HCT116 (cell line): ENCODE measurements at regions not wholly inside any gene's neighbourhood (a gene's known extent, or its start where the extent isn't known, plus 50 kb on each side); places are given as distances from the start of the nearest gene placed in this dataset.

Source experiments
- ATAC-seq: fragments of 200-7000 bp; cut with Tn5 transposase; 2 replicates; pipeline ENCODE4 v1.9.1; 2020; ENCODE audit warnings: mild to moderate bottlenecking, moderate library complexity
- BruUV-seq: library from RNA; stranded (reverse); fragments of 400-500 nt; replicated peaks from 2 replicates; lab custom pipeline; 2021; lab: Mats Ljungman, UMichigan
- CTCF ChIA-PET: fragments of 300-600 bp; sonication (Branson Sonifier 250); formaldehyde crosslinking; loops from one replicate; lab custom pipeline; 2021; ENCODE audit warnings: antibody characterized with exemption; lab: Charles Lee
- POLR2A ChIA-PET: fragments of 300-600, 350-600 bp; sonication (Branson Sonifier 250); formaldehyde crosslinking; loops from one replicate; lab custom pipeline; 2021; ENCODE audit warnings: antibody characterized with exemption; lab: Charles Lee
- RAD21 ChIA-PET, 2 experiments: fragments of 300-600 bp; sonication (Branson Sonifier 250); formaldehyde crosslinking; loops; one replicate each; lab custom pipeline; 2023; ENCODE audit warnings: low total read pairs in 2 of 2; ENCODE audit not compliant: uncharacterized antibody in 2 of 2, unreplicated experiment in 2 of 2, low non-redundant PET in 1 of 2; lab: Charles Lee
- DNase-seq: peaks from one replicate; pipeline ENCODE4 v3.0.0-alpha.2; 2010; ENCODE audit warnings: low read depth, low spot score
- H2AFZ ChIP-seq: fragments of 200-600 bp; shearing (Covaris generic), sonication (generic); 2 replicates; pipeline ENCODE4 v1.6.1; 2017; ENCODE audit warnings: low read depth, mixed run types, mixed read lengths, antibody characterized with exemption, low read length; ENCODE audit not compliant: poor library complexity, severe bottlenecking
- H3K27ac ChIP-seq: 2 replicates; pipeline ENCODE4 v1.5.1; 2012; ENCODE audit warnings: low read depth, low read length
- H3K27me3 ChIP-seq: fragments of 200-600 bp; sonication (generic); 2 replicates; pipeline ENCODE4 v1.6.1; 2016; ENCODE audit warnings: mixed run types, low read length, mixed read lengths; ENCODE audit not compliant: insufficient read depth
- H3K36me3 ChIP-seq, 2 experiments: fragments of 200-500 bp in 1 of 2; fragments of 200-600 bp in 1 of 2; sonication (Bioruptor generic) in 1 of 2; sonication (generic) in 1 of 2; 2 replicates each; pipeline versions ENCODE4 v1.5.1 to v1.6.1; 2014 to 2016; ENCODE audit warnings: low read length in 2 of 2, inconsistent platforms in 1 of 2, mixed read lengths in 1 of 2, mixed run types in 1 of 2; ENCODE audit not compliant: insufficient read depth in 2 of 2, control insufficient read depth in 1 of 2
- H3K4me1 ChIP-seq, 2 experiments: fragments of 200-600 bp in 1 of 2; sonication (generic) in 1 of 2; 2 replicates each; pipeline versions ENCODE4 v1.5.1 to v1.6.1; 2012 to 2017; ENCODE audit warnings: low read length in 2 of 2, inconsistent platforms in 1 of 2, mild to moderate bottlenecking in 1 of 2, mixed read lengths in 1 of 2, mixed run types in 1 of 2, moderate library complexity in 1 of 2; ENCODE audit not compliant: insufficient read depth in 2 of 2, control insufficient read depth in 1 of 2
- H3K4me2 ChIP-seq: fragments of 200-600 bp; sonication (generic); 2 replicates; pipeline ENCODE4 v1.6.1; 2017; ENCODE audit warnings: mixed run types, low read length, mixed read lengths
- H3K4me3 ChIP-seq, 2 experiments: fragments of 200-600 bp in 1 of 2; sonication (generic) in 1 of 2; replicated peaks in 1 of 2; 2 replicates each; pipeline ENCODE4 v1.5.1; 2011 to 2016; ENCODE audit warnings: low read length in 2 of 2, control low read depth in 1 of 2, low read depth in 1 of 2, mild to moderate bottlenecking in 1 of 2, mixed read lengths in 1 of 2, mixed run types in 1 of 2
- H3K79me2 ChIP-seq: fragments of 200-600 bp; sonication (generic); 2 replicates; pipeline ENCODE4 v1.6.1; 2017; ENCODE audit warnings: mild to moderate bottlenecking, mixed run types, low read length, moderate library complexity, mixed read lengths; ENCODE audit not compliant: insufficient read depth
- H3K9ac ChIP-seq: fragments of 200-600 bp; sonication (generic); 2 replicates; pipeline ENCODE4 v1.6.1; 2016; ENCODE audit warnings: low read length, mixed read lengths
- H3K9me2 ChIP-seq: fragments of 200-600 bp; sonication (generic), shearing (Covaris generic); 2 replicates; pipeline ENCODE4 v1.6.1; 2017; ENCODE audit warnings: mixed run types, mild to moderate bottlenecking, moderate library complexity; ENCODE audit not compliant: insufficient read depth
- H3K9me3 ChIP-seq, 2 experiments: fragments of 200-500 bp in 1 of 2; fragments of 200-600 bp in 1 of 2; sonication (Bioruptor generic) in 1 of 2; sonication (generic) in 1 of 2; 2 replicates each; pipeline ENCODE4 v1.6.1; 2014 to 2017; ENCODE audit warnings: low read length in 2 of 2, mixed read lengths in 2 of 2, inconsistent platforms in 1 of 2, low read depth in 1 of 2, mild to moderate bottlenecking in 1 of 2, mixed run types in 1 of 2, moderate library complexity in 1 of 2; ENCODE audit not compliant: control insufficient read depth in 1 of 2, insufficient read depth in 1 of 2
- H4K20me1 ChIP-seq: fragments of 200-600 bp; sonication (generic), shearing (Covaris generic); 2 replicates; pipeline ENCODE4 v1.6.1; 2017; ENCODE audit warnings: mixed run types, mild to moderate bottlenecking, moderate library complexity; ENCODE audit not compliant: insufficient read depth
- ATF3 ChIP-seq: IDR thresholded peaks from 2 replicates; pipeline ENCODE4 v1.6.1; 2012
- CBX3 ChIP-seq: IDR thresholded peaks from 2 replicates; pipeline ENCODE4 v1.6.1; 2012; ENCODE audit warnings: low read depth
- CEBPB ChIP-seq: IDR thresholded peaks from 2 replicates; pipeline ENCODE4 v1.6.1; 2012; ENCODE audit warnings: low read depth
- EGR1 ChIP-seq: IDR thresholded peaks from 2 replicates; pipeline ENCODE4 v1.6.1; 2012; ENCODE audit warnings: low read depth
- ELF1 ChIP-seq: IDR thresholded peaks from 2 replicates; pipeline ENCODE4 v1.6.1; 2012; ENCODE audit warnings: low read depth, borderline replicate concordance
- EZH2 ChIP-seq: fragments of 200-600 bp; sonication (generic); IDR thresholded peaks from 2 replicates; pipeline ENCODE4 v1.6.1; 2017; ENCODE audit warnings: antibody characterized with exemption, mixed run types
- EZH2phosphoT487 ChIP-seq: fragments of 200-600 bp; IDR thresholded peaks from 2 replicates; pipeline ENCODE4 v1.6.1; 2018; ENCODE audit warnings: antibody characterized with exemption, borderline replicate concordance
- FOSL1 ChIP-seq: IDR thresholded peaks from 2 replicates; pipeline ENCODE4 v1.6.1; 2012; ENCODE audit warnings: low read depth
- JUND ChIP-seq: IDR thresholded peaks from 2 replicates; pipeline ENCODE4 v1.6.1; 2012
- MAX ChIP-seq: IDR thresholded peaks from 2 replicates; pipeline ENCODE4 v1.6.1; 2012
- POLR2A ChIP-seq: IDR thresholded peaks from 2 replicates; pipeline ENCODE4 v1.7.0; 2011; ENCODE audit warnings: borderline replicate concordance; ENCODE audit not compliant: insufficient read depth, insufficient read length; ENCODE audit errors: extremely low read depth
- POLR2AphosphoS5 ChIP-seq: IDR thresholded peaks from 2 replicates; pipeline ENCODE4 v1.6.1; 2011; ENCODE audit warnings: mild to moderate bottlenecking, low read depth, low read length, moderate library complexity
- RAD21 ChIP-seq: IDR thresholded peaks from 2 replicates; pipeline ENCODE4 v1.6.1; 2012; ENCODE audit warnings: low read depth, mild to moderate bottlenecking
- REST ChIP-seq: IDR thresholded peaks from 2 replicates; pipeline ENCODE4 v1.6.1; 2012; ENCODE audit warnings: low read depth
- SIN3A ChIP-seq: IDR thresholded peaks from 2 replicates; pipeline ENCODE4 v1.6.1; 2012; ENCODE audit warnings: low read depth
- SP1 ChIP-seq: IDR thresholded peaks from 2 replicates; pipeline ENCODE4 v1.6.1; 2012; ENCODE audit warnings: low read depth
- SRF ChIP-seq: IDR thresholded peaks from 2 replicates; pipeline ENCODE4 v1.6.1; 2012; ENCODE audit warnings: low read depth
- YY1 ChIP-seq: IDR thresholded peaks from 2 replicates; pipeline ENCODE4 v1.6.1; 2011; ENCODE audit warnings: low read length, low read depth, moderate library complexity, mild to moderate bottlenecking; ENCODE audit not compliant: insufficient replicate concordance; ENCODE audit errors: extremely low read depth
- ZFX ChIP-seq: fragments of 450-650 bp; IDR thresholded peaks from 2 replicates; pipeline ENCODE4 v1.6.1; 2017
- ZNF274 ChIP-seq: fragments of 200-500 bp; sonication (Bioruptor generic); IDR thresholded peaks from 2 replicates; pipeline ENCODE4 v1.6.1; 2014; ENCODE audit warnings: mild to moderate bottlenecking, low read depth, low read length, inconsistent platforms
- intact Hi-C: fragments of 100-400 bp; cut with micrococcal nuclease; formaldehyde crosslinking; loops from 2 replicates; pipeline ENCODE4 v1.10.0; 2022

DNA sequence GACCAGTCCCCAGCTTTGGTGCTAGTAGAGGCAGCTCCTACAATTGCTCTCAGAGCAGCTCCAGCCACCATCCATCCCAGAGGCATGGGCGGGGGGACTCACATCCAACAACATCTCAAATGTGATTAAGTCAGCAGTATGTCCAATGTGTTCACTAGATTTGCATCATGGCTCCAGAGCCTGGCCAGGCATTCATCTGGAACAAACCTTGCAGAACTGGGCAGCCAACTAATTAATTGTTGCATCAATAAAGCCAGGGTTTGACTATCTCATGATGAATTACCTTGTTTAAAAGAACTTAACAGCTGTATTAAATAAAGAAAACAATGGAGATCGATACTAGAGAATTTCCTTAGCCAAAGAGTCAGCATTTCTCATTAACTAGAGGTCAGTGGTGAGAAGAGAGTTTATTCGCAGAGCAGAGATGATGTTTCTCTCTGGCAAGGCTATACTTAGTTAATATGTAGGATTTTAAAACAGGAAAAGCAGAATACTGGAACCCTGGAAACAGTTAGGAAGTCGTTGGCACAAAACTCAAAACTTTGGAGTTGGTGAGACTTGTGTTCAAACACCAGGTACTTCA lies 494.4 kb downstream of the GRIN2A start:
- H3K79me2 ChIP-seq: no peaks in the 10 kb centered on the region
- H3K27ac ChIP-seq: no peak overlapping the region
- CTCF ChIA-PET: no interaction called here
- H3K9me2 ChIP-seq: no peaks in the 10 kb centered on the region
- no peak overlapping the region for H2AFZ ChIP-seq
- no peak for ATAC-seq
- 0 out of 4 replicates have a peak, but pooled peaks cover 0 to 4% of the 10 kb centered on the region in 2 experiments for H3K9me3 ChIP-seq
- no peaks in the 10 kb centered on the region for H3K36me3 ChIP-seq
- no TSS peak for BruUV-seq
- H4K20me1 ChIP-seq: no peaks in the 10 kb centered on the region
- RAD21 ChIA-PET: no interaction called here
- H3K27me3 ChIP-seq: peaks cover 4% of the 10 kb centered on the region; the same call in 1 of the 2 replicates
- H3K9ac ChIP-seq: no peak overlapping the region
- no peak overlapping the region for H3K4me2 ChIP-seq
- POLR2A ChIA-PET: no interaction called here
- TF ChIP-seq REST (no peak), ZNF274 (no peak), MAX (no peak), CBX3 (no peak), POLR2A (no peak), EZH2 (no peak), JUND (no peak), SRF (no peak), CEBPB (no peak), SP1 (no peak), FOSL1 (no peak), YY1 (no peak), ATF3 (no peak), POLR2AphosphoS5 (no peak), RAD21 (no peak), SIN3A (no peak), ZFX (no peak), EGR1 (no peak), EZH2phosphoT487 (no peak), ELF1 (no peak)
- TF ChIP-seq, all 23 proteins: peak for 0
- Histone ChIP-seq H3K4me1 (no peaks in the 10 kb centered on the region), H3K4me3 (no peak overlapping the region)
- no peak for DNase-seq
- intact Hi-C loops: no loop called here
